AG04450 (cell line): ENCODE measurements at regions not wholly inside any gene's neighbourhood (a gene's known extent, or its start where the extent isn't known, plus 50 kb on each side); places are given as distances from the start of the nearest gene placed in this dataset.

Experiments
- CTCF ChIA-PET: fragments of 300-600, 350-600 bp; formaldehyde crosslinking; extraction: SDS; loops from one replicate; lab custom pipeline; 2022; ENCODE audit warnings: antibody characterized with exemption, inconsistent platforms; lab: Charles Lee
- POLR2A ChIA-PET: fragments of 350-600 bp; formaldehyde crosslinking; extraction: SDS; loops from one replicate; lab custom pipeline; 2021; ENCODE audit warnings: antibody characterized with exemption, inconsistent platforms; lab: Yijun Ruan, JAX
- DNase-seq: peaks from one replicate; pipeline ENCODE4 v3.0.0-alpha.2; 2011; ENCODE audit warnings: low read depth, low spot score
- H3K27ac ChIP-seq: one replicate; pipeline ENCODE4 v1.5.1; 2012; ENCODE audit warnings: low read depth, low read length, control low read depth
- H3K27me3 ChIP-seq: one replicate; pipeline ENCODE4 v1.6.0; 2012; ENCODE audit warnings: low read length; ENCODE audit not compliant: control insufficient read depth, insufficient read depth
- H3K4me3 ChIP-seq: 2 replicates; pipeline ENCODE4 v1.5.1; 2011; ENCODE audit warnings: mild to moderate bottlenecking, low read depth, low read length, control low read depth
- H3K9me3 ChIP-seq: 2 replicates; pipeline ENCODE4 v1.5.1; 2012; ENCODE audit warnings: low read length; ENCODE audit not compliant: control insufficient read depth, insufficient read depth
- TF ChIP-seq, protein P1 (sequence below): IDR thresholded peaks from 2 replicates; pipeline ENCODE4 v1.5.1; 2011; ENCODE audit warnings: low read depth, low read length, control low read depth, inconsistent platforms

DNA sequence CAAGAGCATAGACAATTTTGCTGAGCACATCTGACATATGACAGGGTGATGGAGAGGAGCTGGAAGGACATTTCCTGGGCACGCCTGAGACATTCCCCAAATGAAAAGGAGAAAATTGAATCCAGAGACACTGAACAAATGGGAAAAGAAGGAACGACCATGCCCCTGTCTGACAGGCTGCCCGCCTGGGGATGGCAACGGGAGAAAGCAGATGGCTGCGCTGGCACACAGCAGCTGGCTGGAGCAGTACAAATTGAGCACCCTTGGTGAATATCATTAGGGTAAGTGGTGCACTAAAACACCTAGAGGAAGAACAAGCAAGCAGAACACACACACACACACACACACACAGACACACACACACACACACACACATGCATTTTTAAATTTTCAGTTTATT is 174.3 kb upstream of the DUSP10 start:
- ChIA-PET CTCF (no interaction called here), POLR2A (no interaction called here)
- Histone ChIP-seq H3K4me3 (no peak overlapping the region), H3K27me3 (no peaks in the 10 kb centered on the region), H3K27ac (no peak overlapping the region), H3K9me3 (no peaks in the 10 kb centered on the region)
- TF ChIP-seq, protein P1, sequence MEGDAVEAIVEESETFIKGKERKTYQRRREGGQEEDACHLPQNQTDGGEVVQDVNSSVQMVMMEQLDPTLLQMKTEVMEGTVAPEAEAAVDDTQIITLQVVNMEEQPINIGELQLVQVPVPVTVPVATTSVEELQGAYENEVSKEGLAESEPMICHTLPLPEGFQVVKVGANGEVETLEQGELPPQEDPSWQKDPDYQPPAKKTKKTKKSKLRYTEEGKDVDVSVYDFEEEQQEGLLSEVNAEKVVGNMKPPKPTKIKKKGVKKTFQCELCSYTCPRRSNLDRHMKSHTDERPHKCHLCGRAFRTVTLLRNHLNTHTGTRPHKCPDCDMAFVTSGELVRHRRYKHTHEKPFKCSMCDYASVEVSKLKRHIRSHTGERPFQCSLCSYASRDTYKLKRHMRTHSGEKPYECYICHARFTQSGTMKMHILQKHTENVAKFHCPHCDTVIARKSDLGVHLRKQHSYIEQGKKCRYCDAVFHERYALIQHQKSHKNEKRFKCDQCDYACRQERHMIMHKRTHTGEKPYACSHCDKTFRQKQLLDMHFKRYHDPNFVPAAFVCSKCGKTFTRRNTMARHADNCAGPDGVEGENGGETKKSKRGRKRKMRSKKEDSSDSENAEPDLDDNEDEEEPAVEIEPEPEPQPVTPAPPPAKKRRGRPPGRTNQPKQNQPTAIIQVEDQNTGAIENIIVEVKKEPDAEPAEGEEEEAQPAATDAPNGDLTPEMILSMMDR: no peak
- DNase-seq: no peak

DNA sequence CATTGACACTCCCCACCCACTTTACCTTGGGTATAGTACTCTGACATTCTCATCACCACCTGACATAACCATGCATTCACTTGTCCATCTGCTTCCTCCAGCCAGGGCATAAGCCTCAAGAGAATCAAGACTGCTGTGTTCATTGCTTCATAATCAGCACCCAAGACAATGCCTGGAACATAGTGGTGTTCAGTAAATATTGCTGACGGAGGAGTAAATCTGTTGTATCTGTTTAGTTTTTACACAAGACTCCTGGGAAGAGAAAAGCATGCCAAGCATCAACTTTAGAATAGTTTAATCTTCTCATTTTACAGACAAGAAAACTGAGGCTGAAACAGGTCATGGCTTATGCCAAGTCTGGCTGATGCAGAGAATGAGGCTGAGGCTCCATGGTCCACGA is 173.9 kb upstream of the DUSP10 start:
- H3K9me3 ChIP-seq: no peaks in the 10 kb centered on the region
- ChIA-PET CTCF (no interaction called here), POLR2A (no interaction called here)
- no peaks in the 10 kb centered on the region for H3K27me3 ChIP-seq
- H3K27ac ChIP-seq: no peak overlapping the region
- no peak for DNase-seq
- no peak overlapping the region for H3K4me3 ChIP-seq
- TF ChIP-seq, protein P1: no peak

DNA sequence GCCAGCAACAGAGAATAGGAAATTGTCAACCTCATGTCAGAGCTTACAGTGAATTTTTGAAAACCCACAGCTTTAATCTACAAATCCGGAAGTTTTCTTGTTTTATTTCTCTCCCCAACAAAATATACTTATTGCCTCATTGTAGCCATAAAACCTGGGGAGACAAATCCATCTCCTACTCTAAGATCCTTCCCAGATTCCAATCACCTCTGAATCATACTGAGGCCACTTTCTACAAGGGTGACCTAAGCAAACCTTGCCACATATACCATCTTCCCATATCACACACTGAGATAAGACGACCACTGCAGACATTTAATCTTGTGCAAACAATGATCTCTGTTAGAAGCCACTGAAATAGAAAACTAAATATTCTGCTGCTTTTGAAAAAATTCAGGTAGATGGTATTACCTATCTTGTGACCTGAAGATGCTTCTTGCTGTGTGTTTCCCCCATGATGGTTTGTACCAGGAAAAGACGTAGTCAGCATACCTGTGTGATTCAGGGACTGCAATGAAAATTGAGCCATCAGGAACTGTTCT is 171.5 kb upstream of the DUSP10 start:
- H3K9me3 ChIP-seq: no peaks in the 10 kb centered on the region
- H3K27ac ChIP-seq: no peak overlapping the region
- TF ChIP-seq, protein P1: no peak
- DNase-seq: no peak
- ChIA-PET POLR2A (no interaction called here), CTCF (no interaction called here)
- H3K27me3 ChIP-seq: no peaks in the 10 kb centered on the region
- no peak overlapping the region for H3K4me3 ChIP-seq

DNA sequence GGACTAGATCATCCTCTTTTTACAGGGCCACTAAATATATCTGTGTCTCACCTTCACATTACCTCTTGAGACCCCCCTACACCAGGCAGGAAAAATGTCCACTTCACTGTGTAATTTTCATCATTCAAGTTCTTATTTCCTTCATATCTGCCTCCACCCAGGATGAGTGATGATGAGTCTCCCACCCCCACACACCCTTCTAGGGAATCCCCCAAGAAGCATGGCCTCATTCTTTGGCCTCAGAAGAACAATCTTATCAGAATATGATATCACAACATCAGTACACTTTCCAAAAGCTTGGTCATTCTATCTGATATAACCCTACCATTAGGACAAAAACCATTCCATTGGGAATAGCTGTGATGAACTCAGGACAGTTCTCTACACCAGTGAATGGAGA is 170.3 kb upstream of the DUSP10 start:
- no peaks in the 10 kb centered on the region for H3K27me3 ChIP-seq
- CTCF ChIA-PET: no interaction called here
- no peak overlapping the region for H3K27ac ChIP-seq
- DNase-seq: no peak
- H3K9me3 ChIP-seq: no peaks in the 10 kb centered on the region
- POLR2A ChIA-PET: no interaction called here
- TF ChIP-seq, protein P1: no peak
- H3K4me3 ChIP-seq: no peak overlapping the region

DNA sequence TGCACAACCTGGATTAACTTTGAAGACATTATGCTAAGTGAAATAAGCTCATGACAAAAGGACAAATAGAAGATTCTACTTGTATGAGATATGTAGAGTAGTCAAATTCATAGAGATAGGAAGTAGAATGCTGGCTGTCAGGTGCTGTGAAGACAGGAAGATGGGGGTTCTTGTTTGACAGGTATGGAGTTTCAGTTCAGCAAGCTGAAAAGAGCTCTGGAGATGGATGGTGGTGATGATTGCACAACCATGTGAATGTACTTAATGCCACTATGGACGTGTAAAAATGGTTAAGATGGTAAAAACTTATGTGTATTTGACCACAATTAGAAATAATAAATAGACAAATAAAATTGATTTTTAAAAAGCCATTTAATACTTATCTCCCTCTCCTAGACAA is 169.8 kb upstream of the DUSP10 start:
- Histone ChIP-seq H3K27ac (no peak overlapping the region), H3K9me3 (no peaks in the 10 kb centered on the region), H3K4me3 (no peak overlapping the region), H3K27me3 (no peaks in the 10 kb centered on the region)
- no peak for DNase-seq
- TF ChIP-seq, protein P1: no peak
- POLR2A ChIA-PET: no interaction called here
- CTCF ChIA-PET: no interaction called here
